H1 (cell line): ENCODE measurements at regions not wholly inside any gene's neighbourhood (a gene's known extent, or its start where the extent isn't known, plus 50 kb on each side); places are given as distances from the start of the nearest gene placed in this dataset.

Experiments
- CTCF ChIA-PET: fragments of 300-600 bp; sonication (Branson Sonifier 250); formaldehyde crosslinking; loops from one replicate; lab custom pipeline; 2021; ENCODE audit not compliant: partially characterized antibody; lab: Charles Lee
- POLR2A ChIA-PET: fragments of 300-600 bp; sonication (Branson Sonifier 250); formaldehyde crosslinking; loops from one replicate; lab custom pipeline; 2021; ENCODE audit warnings: inconsistent platforms; ENCODE audit not compliant: partially characterized antibody; lab: Charles Lee
- DNase-seq, 2 experiments: peaks; one replicate each; pipeline versions ENCODE4 v3.0.0 to v3.0.0-alpha.2; 2010 to 2022; ENCODE audit warnings: low spot score in 2 of 2, low read depth in 1 of 2, mixed read lengths in 1 of 2
- FAIRE-seq: peaks from 2 replicates; lab custom pipeline; 2011; peaks lifted over from hg19 to GRCh38; lab: Jason Lieb, UNC
- H2AFZ ChIP-seq: 2 replicates; pipeline ENCODE4 v1.8.1; 2012; ENCODE audit warnings: low read length, inconsistent platforms
- H2AK5ac ChIP-seq: 2 replicates; pipeline ENCODE4 v1.6.1; 2013; ENCODE audit warnings: low read depth, low read length
- H2BK120ac ChIP-seq: replicated peaks from 2 replicates; pipeline ENCODE3; 2013; ENCODE audit warnings: low read depth, low read length, inconsistent platforms
- H2BK12ac ChIP-seq: 2 replicates; pipeline ENCODE4 v1.6.1; 2013; ENCODE audit warnings: low read depth, low read length
- H2BK15ac ChIP-seq: 2 replicates; pipeline ENCODE4 v1.6.1; 2013; ENCODE audit warnings: low read length
- H2BK20ac ChIP-seq: 2 replicates; pipeline ENCODE4 v1.6.1; 2013; ENCODE audit warnings: low read length
- H2BK5ac ChIP-seq: 2 replicates; pipeline ENCODE4 v1.6.1; 2013; ENCODE audit warnings: low read depth, low read length
- H3K14ac ChIP-seq: 2 replicates; pipeline ENCODE4 v1.6.1; 2013; ENCODE audit warnings: inconsistent platforms; ENCODE audit not compliant: insufficient read length
- H3K18ac ChIP-seq: 2 replicates; pipeline ENCODE4 v1.6.1; 2013; ENCODE audit warnings: low read length; ENCODE audit errors: extremely low read depth
- H3K23ac ChIP-seq: 2 replicates; pipeline ENCODE4 v1.6.1; 2013; ENCODE audit warnings: inconsistent platforms; ENCODE audit not compliant: insufficient read length
- H3K23me2 ChIP-seq: 2 replicates; pipeline ENCODE4 v1.6.1; 2013; ENCODE audit warnings: low read depth, low read length
- H3K27ac ChIP-seq: 2 replicates; pipeline ENCODE4 v1.6.1; 2011; ENCODE audit warnings: low read depth, low read length, inconsistent platforms
- H3K27me3 ChIP-seq, 4 experiments: replicated peaks in 1 of 4; 1 replicate in 1 of 4; 2 replicates in 3 of 4; pipeline versions ENCODE4 v1.6.1 to v1.8.1; 2011 to 2013; ENCODE audit warnings: low read length in 3 of 4, mild to moderate bottlenecking in 3 of 4, inconsistent platforms in 2 of 4, mixed read lengths in 2 of 4, moderate library complexity in 1 of 4; ENCODE audit not compliant: control insufficient read depth in 3 of 4, insufficient read depth in 3 of 4; ENCODE audit errors: extremely low read depth in 1 of 4
- H3K36me3 ChIP-seq, 4 experiments: 2 replicates each; pipeline versions ENCODE4 v1.6.1 to v1.8.1; 2011 to 2013; ENCODE audit warnings: mild to moderate bottlenecking in 4 of 4, low read length in 3 of 4, moderate library complexity in 2 of 4, control low read depth in 1 of 4, inconsistent platforms in 1 of 4; ENCODE audit not compliant: insufficient read depth in 4 of 4, control insufficient read depth in 2 of 4
- H3K4ac ChIP-seq: replicated peaks from 2 replicates; pipeline ENCODE3; 2013; ENCODE audit warnings: low read length, low read depth, mixed read lengths, inconsistent platforms; ENCODE audit not compliant: insufficient read length
- H3K4me1 ChIP-seq, 4 experiments: replicated peaks in 1 of 4; 1 replicate in 1 of 4; 2 replicates in 3 of 4; pipeline versions ENCODE4 v1.6.1 to v1.8.1; 2011 to 2013; ENCODE audit warnings: low read length in 3 of 4, inconsistent platforms in 2 of 4, mixed read lengths in 1 of 4; ENCODE audit not compliant: insufficient read depth in 4 of 4, control insufficient read depth in 3 of 4
- H3K4me2 ChIP-seq, 2 experiments: 2 replicates each; pipeline versions ENCODE4 v1.6.1 to v1.8.1; 2011 to 2013; ENCODE audit warnings: low read depth in 2 of 2, low read length in 2 of 2, control low read depth in 1 of 2, inconsistent platforms in 1 of 2, mild to moderate bottlenecking in 1 of 2; ENCODE audit not compliant: insufficient read depth in 1 of 2
- H3K4me3 ChIP-seq, 4 experiments: fragments of 200-600, 300-600 bp in 1 of 4; sonication (generic), shearing (Covaris generic), sonication (Bioruptor Twin) in 1 of 4; 2 replicates each; pipeline versions ENCODE4 v1.5.1 to v1.8.1; 2011 to 2016; ENCODE audit warnings: low read length in 4 of 4, low read depth in 3 of 4, control low read depth in 2 of 4, inconsistent platforms in 2 of 4, mild to moderate bottlenecking in 2 of 4, mixed read lengths in 1 of 4, moderate library complexity in 1 of 4; ENCODE audit not compliant: insufficient read depth in 2 of 4; ENCODE audit errors: extremely low read depth in 1 of 4
- H3K56ac ChIP-seq: replicated peaks from 2 replicates; pipeline ENCODE3; 2013; ENCODE audit warnings: low read depth, mild to moderate bottlenecking, mixed read lengths, low read length, inconsistent platforms; ENCODE audit not compliant: insufficient read length
- H3K79me1 ChIP-seq: 2 replicates; pipeline ENCODE4 v1.6.1; 2013; ENCODE audit warnings: low read depth, low read length, control low read depth
- H3K79me2 ChIP-seq, 2 experiments: 2 replicates each; pipeline versions ENCODE4 v1.6.1 to v1.8.1; 2012 to 2013; ENCODE audit warnings: low read length in 2 of 2, mild to moderate bottlenecking in 2 of 2, inconsistent platforms in 1 of 2; ENCODE audit not compliant: insufficient read depth in 2 of 2, control insufficient read depth in 1 of 2
- H3K9ac ChIP-seq, 4 experiments: replicated peaks in 1 of 4; 1 replicate in 1 of 4; 2 replicates in 3 of 4; pipeline versions ENCODE4 v1.6.1 to v1.8.1; 2011 to 2013; ENCODE audit warnings: low read depth in 3 of 4, low read length in 3 of 4, control low read depth in 2 of 4, mild to moderate bottlenecking in 2 of 4, moderate library complexity in 2 of 4, inconsistent platforms in 1 of 4; ENCODE audit errors: extremely low read depth in 1 of 4
- H3K9me3 ChIP-seq, 2 experiments: 2 replicates each; pipeline versions ENCODE4 v1.6.1 to v1.8.1; 2012 to 2013; ENCODE audit warnings: mild to moderate bottlenecking in 2 of 2, moderate library complexity in 2 of 2, control low read depth in 1 of 2, inconsistent platforms in 1 of 2, low read depth in 1 of 2, low read length in 1 of 2, mixed read lengths in 1 of 2; ENCODE audit not compliant: insufficient read depth in 2 of 2
- H4K20me1 ChIP-seq, 2 experiments: replicated peaks in 1 of 2; 2 replicates each; pipeline versions ENCODE3 to v1.8.1; 2011 to 2013; ENCODE audit warnings: inconsistent platforms in 2 of 2, low read length in 2 of 2, mild to moderate bottlenecking in 1 of 2; ENCODE audit not compliant: insufficient read depth in 2 of 2, control insufficient read depth in 1 of 2
- H4K5ac ChIP-seq: 2 replicates; pipeline ENCODE4 v1.6.1; 2013; ENCODE audit warnings: low read length, low read depth, mixed read lengths, inconsistent platforms; ENCODE audit not compliant: insufficient read length
- H4K8ac ChIP-seq: 2 replicates; pipeline ENCODE4 v1.8.0; 2013; ENCODE audit warnings: mild to moderate bottlenecking, moderate library complexity, low read length, inconsistent platforms; ENCODE audit not compliant: insufficient read depth; ENCODE audit errors: extremely low read depth
- H4K91ac ChIP-seq: replicated peaks from 2 replicates; pipeline ENCODE3; 2013; ENCODE audit warnings: low read length, mixed read lengths, inconsistent platforms; ENCODE audit not compliant: insufficient read length
- CEBPB ChIP-seq: IDR thresholded peaks from 2 replicates; pipeline ENCODE4 v1.6.1; 2012; ENCODE audit warnings: low read depth, low read length
- EGR1 ChIP-seq: IDR thresholded peaks from 2 replicates; pipeline ENCODE4 v1.6.1; 2011; ENCODE audit warnings: low read depth, low read length, borderline replicate concordance
- EP300 ChIP-seq, 2 experiments: IDR thresholded peaks; 1 replicate in 1 of 2; 2 replicates in 1 of 2; pipeline ENCODE4 v1.6.1; 2011 to 2012; ENCODE audit warnings: low read depth in 2 of 2, low read length in 2 of 2, mild to moderate bottlenecking in 2 of 2, borderline replicate concordance in 1 of 2, inconsistent platforms in 1 of 2, moderate library complexity in 1 of 2
- FOSL1 ChIP-seq: IDR thresholded peaks from 2 replicates; pipeline ENCODE4 v1.6.1; 2011; ENCODE audit warnings: mild to moderate bottlenecking, low read depth, low read length, moderate library complexity; ENCODE audit not compliant: insufficient read depth
- HDAC2 ChIP-seq, 2 experiments: fragments of 300-600 bp in 1 of 2; sonication (generic) in 1 of 2; IDR thresholded peaks; 2 replicates each; pipeline ENCODE4 v1.6.1; 2011 to 2012; ENCODE audit warnings: low read depth in 2 of 2, low read length in 2 of 2, mild to moderate bottlenecking in 2 of 2, moderate library complexity in 2 of 2, borderline replicate concordance in 1 of 2, inconsistent platforms in 1 of 2
- JUND ChIP-seq: IDR thresholded peaks from 2 replicates; pipeline ENCODE4 v1.6.1; 2011; ENCODE audit warnings: mild to moderate bottlenecking, improper control_type of control experiment, low read length
- KDM4A ChIP-seq: IDR thresholded peaks from one replicate; pipeline ENCODE4 v1.7.1; 2012; ENCODE audit warnings: low read depth, mild to moderate bottlenecking, moderate library complexity, low read length, inconsistent platforms; ENCODE audit not compliant: severe bottlenecking
- MAFK ChIP-seq: IDR thresholded peaks from 2 replicates; pipeline ENCODE4 v1.6.1; 2012; ENCODE audit warnings: low read depth, mild to moderate bottlenecking, improper control_type of control experiment, low read length
- PHF8 ChIP-seq: fragments of 200-600 bp; sonication (generic); conservative IDR thresholded peaks from 2 replicates; pipeline ENCODE4 v1.7.1; 2012; ENCODE audit warnings: low read depth, mild to moderate bottlenecking, inconsistent platforms, low read length, moderate library complexity
- RFX5 ChIP-seq: IDR thresholded peaks from 2 replicates; pipeline ENCODE4 v1.6.1; 2011; ENCODE audit warnings: low read depth, low read length, improper control_type of control experiment, borderline replicate concordance
- RNF2 ChIP-seq: fragments of 200-900, 300-1000 bp; sonication (generic); IDR thresholded peaks from 2 replicates; pipeline ENCODE4 v1.7.1; 2016; ENCODE audit warnings: borderline replicate concordance, low read depth, mild to moderate bottlenecking, antibody characterized with exemption, low read length; ENCODE audit not compliant: poor library complexity, severe bottlenecking; ENCODE audit errors: missing control alignments
- WGBS, 2 experiments: shearing (Covaris generic) in 1 of 2; methylation state at CpG; one replicate each; pipeline versions ENCODE4 v1.1.6 to v1.1.7; 2013 to 2015; ENCODE audit warnings: low lambda C conversion rate in 2 of 2, mixed read lengths in 2 of 2, inconsistent platforms in 1 of 2, low coverage in 1 of 2, missing lambda C conversion rate in 1 of 2; ENCODE audit not compliant: insufficient replicate concordance in 2 of 2, insufficient coverage in 1 of 2, insufficient read length in 1 of 2; ENCODE audit errors: extremely low coverage in 1 of 2, missing lambda C conversion rate in 1 of 2; 5-methylcytosine and 5-hydroxymethylcytosine counted together

DNA sequence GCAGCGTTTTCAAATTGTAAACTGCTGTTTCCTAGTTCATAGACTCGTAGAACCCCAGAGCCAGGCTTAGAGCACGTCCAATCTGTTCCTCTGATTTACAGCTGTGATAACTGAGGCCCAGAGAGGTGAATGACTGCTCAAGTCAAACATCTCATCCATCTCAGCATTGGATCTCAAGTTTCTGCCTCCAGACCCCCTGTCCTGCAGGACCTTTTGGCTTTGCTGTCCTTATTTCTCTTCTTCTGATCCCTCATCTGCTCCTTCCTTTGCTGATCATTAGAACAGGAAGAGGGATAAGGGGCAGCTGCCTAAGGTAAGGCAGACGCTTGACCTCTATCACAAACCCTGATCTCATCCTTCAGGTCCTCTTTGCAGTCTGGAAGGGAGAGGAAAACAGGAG lies 58.5 kb upstream of the CREB1 start:
- WGBS, 2 experiments: 76% methylated on average over 4 of the region's 4 CpGs; no CpG with 5 or more reads in 1 of the 2 experiments
- H3K79me2 ChIP-seq: no peaks in the 10 kb centered on the region
- no peaks in the 10 kb centered on the region for H3K36me3 ChIP-seq
- no peaks in the 10 kb centered on the region for H3K79me1 ChIP-seq
- H2BK120ac ChIP-seq: no peak overlapping the region
- peak overlapping the region; percentile 69; the same call in 1 of the 2 replicates for H2BK12ac ChIP-seq
- 0 out of 2 replicates have a peak overlapping the region, but pooled peaks have one; percentile 52 for H2BK20ac ChIP-seq
- peaks cover under 1 to 12% (median 5%) of the 10 kb centered on the region in 4 experiments; a peak in 4 of 7 replicates for H3K4me1 ChIP-seq
- H3K18ac ChIP-seq: no peak overlapping the region
- no peak overlapping the region for H3K4ac ChIP-seq
- no peak overlapping the region for H3K56ac ChIP-seq
- H3K4me2 ChIP-seq: no peak overlapping the region
- H3K23me2 ChIP-seq: no peaks in the 10 kb centered on the region
- H3K4me3 ChIP-seq: no peak overlapping the region
- H4K5ac ChIP-seq: no peak overlapping the region
- no peak overlapping the region for H2AFZ ChIP-seq
- no peak overlapping the region for H3K27ac ChIP-seq
- ChIA-PET CTCF (interaction anchor here (0.5 to 3.5 kb wide), 9 partner anchors 12 to 489 kb away, joined by 3 to 13 read pairs (median 4); no protein-coding TSS in a partner anchor), POLR2A (no interaction called here)
- H2BK15ac ChIP-seq: no peak overlapping the region; the same call in 1 of the 2 replicates
- no peak overlapping the region for H3K23ac ChIP-seq
- H3K14ac ChIP-seq: no peak overlapping the region
- DNase-seq (no peak), FAIRE-seq (no peak)
- no peaks in the 10 kb centered on the region for H3K9me3 ChIP-seq
- no peak overlapping the region for H2BK5ac ChIP-seq
- no peaks in the 10 kb centered on the region for H4K20me1 ChIP-seq
- H4K91ac ChIP-seq: no peak overlapping the region
- H2AK5ac ChIP-seq: no peak overlapping the region
- no peaks in the 10 kb centered on the region for H3K27me3 ChIP-seq
- no peak overlapping the region for H4K8ac ChIP-seq
- no peak overlapping the region for H3K9ac ChIP-seq
- TF ChIP-seq KDM4A (no peak), MAFK (no peak), EP300 (IDR thresholded peaks at IDR 0.05; ENCODE audit: borderline replicate concordance in 1 of 2, low read depth in 2 of 2, low read length in 2 of 2) (no peak), FOSL1 (no peak), JUND (no peak), HDAC2 (IDR thresholded peaks at IDR 0.05; ENCODE audit: borderline replicate concordance in 1 of 2, low read depth in 2 of 2, low read length in 2 of 2) (no peak), RFX5 (no peak), PHF8 (no peak), RNF2 (no peak), EGR1 (no peak), CEBPB (no peak)
